GM23338 (cell line): ENCODE measurements at regions not wholly inside any gene's neighbourhood (a gene's known extent, or its start where the extent isn't known, plus 50 kb on each side); places are given as distances from the start of the nearest gene placed in this dataset.

Source experiments
- ATAC-seq: fragments of 200-7000 bp; cut with Tn5 transposase; 3 replicates; pipeline ENCODE4 v1.9.1; 2020
- DNase-seq: peaks from one replicate; pipeline ENCODE4 v3.0.0-alpha.2; 2015; ENCODE audit warnings: low spot score
- H2AFZ ChIP-seq: fragments of 200-600 bp; sonication (generic); 2 replicates; pipeline ENCODE4 v1.8.0; 2016; ENCODE audit warnings: antibody characterized with exemption, mild to moderate bottlenecking, moderate library complexity
- H3F3A ChIP-seq: fragments of 200-600 bp; sonication (generic); replicated peaks from 2 replicates; pipeline ENCODE4 v1.8.0; 2017; ENCODE audit warnings: antibody characterized with exemption, mixed run types, low read depth
- H3K27ac ChIP-seq: fragments of 200-600 bp; sonication (generic); 2 replicates; pipeline ENCODE4 v1.6.1; 2016; ENCODE audit warnings: low read depth
- H3K27me3 ChIP-seq: fragments of 200-600 bp; sonication (generic); 2 replicates; pipeline ENCODE4 v1.8.0; 2016; ENCODE audit warnings: mild to moderate bottlenecking, mixed run types, moderate library complexity; ENCODE audit not compliant: insufficient read depth
- H3K36me3 ChIP-seq: fragments of 200-600 bp; sonication (generic); 2 replicates; pipeline ENCODE4 v1.8.0; 2016; ENCODE audit warnings: mild to moderate bottlenecking; ENCODE audit not compliant: insufficient read depth
- H3K4me1 ChIP-seq: fragments of 200-600 bp; sonication (generic); 2 replicates; pipeline ENCODE4 v1.8.0; 2016; ENCODE audit warnings: mild to moderate bottlenecking, moderate library complexity; ENCODE audit not compliant: insufficient read depth
- H3K4me2 ChIP-seq: fragments of 200-600 bp; sonication (generic); 2 replicates; pipeline ENCODE4 v1.7.1; 2017; ENCODE audit warnings: mixed run types
- H3K4me3 ChIP-seq: fragments of 200-600 bp; sonication (generic); 2 replicates; pipeline ENCODE4 v1.6.1; 2016; ENCODE audit warnings: mixed run types
- H3K79me2 ChIP-seq: fragments of 200-600 bp; sonication (generic); replicated peaks from 2 replicates; pipeline ENCODE4 v1.8.0; 2017; ENCODE audit warnings: mild to moderate bottlenecking; ENCODE audit not compliant: insufficient read depth
- H3K9me2 ChIP-seq: fragments of 200-600 bp; sonication (generic); 2 replicates; pipeline ENCODE4 v1.8.0; 2017; ENCODE audit not compliant: insufficient read depth
- H4K20me1 ChIP-seq: fragments of 200-600 bp; sonication (generic); replicated peaks from 2 replicates; pipeline ENCODE4 v1.8.0; 2017; ENCODE audit warnings: mild to moderate bottlenecking; ENCODE audit not compliant: insufficient read depth
- H3K27ac Mint-ChIP-seq: 2 replicates; pipeline ENCODE4 v1.8.0; 2020; ENCODE audit warnings: inconsistent platforms, mild to moderate bottlenecking, moderate library complexity, mixed read lengths
- H3K27me3 Mint-ChIP-seq: 3 replicates; pipeline ENCODE4 v1.8.0; 2022; ENCODE audit warnings: low read depth, mild to moderate bottlenecking, moderate library complexity, mixed read lengths, inconsistent platforms; ENCODE audit not compliant: insufficient read depth, poor library complexity
- H3K36me3 Mint-ChIP-seq: 3 replicates; pipeline ENCODE4 v1.8.0; 2021; ENCODE audit warnings: low read depth, mild to moderate bottlenecking, inconsistent platforms, moderate library complexity, mixed read lengths
- H3K4me1 Mint-ChIP-seq: 3 replicates; pipeline ENCODE4 v1.8.0; 2020; ENCODE audit warnings: mild to moderate bottlenecking, inconsistent platforms, mixed read lengths
- H3K4me3 Mint-ChIP-seq: 3 replicates; pipeline ENCODE4 v1.8.0; 2021; ENCODE audit warnings: moderate library complexity, mild to moderate bottlenecking, inconsistent platforms, mixed read lengths
- H3K9me3 Mint-ChIP-seq: 3 replicates; pipeline ENCODE4 v1.8.0; 2020; ENCODE audit warnings: moderate library complexity, mild to moderate bottlenecking, inconsistent platforms, mixed read lengths
- CREB1 ChIP-seq: fragments of 250-450 bp; sonication (Bioruptor Pico); IDR thresholded peaks from 2 replicates; pipeline ENCODE4 v1.5.0; 2020; ENCODE audit warnings: low read depth, mild to moderate bottlenecking, moderate library complexity
- EZH2 ChIP-seq: fragments of 200-600 bp; sonication (generic); IDR thresholded peaks from one replicate; pipeline ENCODE4 v1.8.0; 2017; ENCODE audit warnings: antibody characterized with exemption, mild to moderate bottlenecking, low read depth; ENCODE audit not compliant: unreplicated experiment
- EZH2phosphoT487 ChIP-seq: fragments of 200-600 bp; sonication (generic); IDR thresholded peaks from one replicate; pipeline ENCODE4 v1.8.1; 2018; ENCODE audit warnings: antibody characterized with exemption; ENCODE audit not compliant: unreplicated experiment
- JUNB ChIP-seq: IDR thresholded peaks from one replicate; pipeline ENCODE4 v1.6.1; 2016; ENCODE audit warnings: antibody characterized with exemption; ENCODE audit not compliant: unreplicated experiment
- NANOG ChIP-seq: IDR thresholded peaks from 2 replicates; pipeline ENCODE4 v1.6.1; 2016; ENCODE audit warnings: antibody characterized with exemption, borderline replicate concordance
- POLR2AphosphoS5 ChIP-seq: IDR thresholded peaks from 2 replicates; pipeline ENCODE4 v1.6.1; 2016; ENCODE audit warnings: antibody characterized with exemption, low read depth
- STAT1 ChIP-seq: IDR thresholded peaks from one replicate; pipeline ENCODE4 v1.6.1; 2016; ENCODE audit warnings: antibody characterized with exemption; ENCODE audit not compliant: unreplicated experiment
- ZNF114 ChIP-seq: fragments of 250-450 bp; sonication (Bioruptor Pico); IDR thresholded peaks from 2 replicates; pipeline ENCODE4 v1.5.0; 2020; ENCODE audit warnings: mild to moderate bottlenecking, moderate library complexity
- ZNF331 ChIP-seq: fragments of 250-450 bp; sonication (Bioruptor Pico); IDR thresholded peaks from 2 replicates; pipeline ENCODE4 v1.5.0; 2020; ENCODE audit warnings: low read depth, mild to moderate bottlenecking, moderate library complexity
- TF ChIP-seq, protein P1 (sequence below): IDR thresholded peaks from 2 replicates; pipeline ENCODE4 v1.6.1; 2016; ENCODE audit warnings: antibody characterized with exemption
- TF ChIP-seq, protein P2 (sequence below), 2 experiments: fragments of 200-600 bp in 1 of 2; sonication (generic) in 1 of 2; conservative IDR thresholded peaks; 2 replicates each; pipeline versions ENCODE4 v1.5.1 to v1.6.1; 2016 to 2017; ENCODE audit warnings: antibody characterized with exemption in 2 of 2, low read depth in 2 of 2, mild to moderate bottlenecking in 2 of 2, moderate library complexity in 1 of 2
- TF ChIP-seq, protein P3 (sequence below): fragments of 250-450 bp; sonication (Bioruptor Pico); IDR thresholded peaks from 2 replicates; pipeline ENCODE4 v1.5.0; 2020; ENCODE audit warnings: mild to moderate bottlenecking, moderate library complexity
- TF ChIP-seq, protein P4 (sequence below): IDR thresholded peaks from one replicate; pipeline ENCODE4 v1.6.1; 2018; ENCODE audit warnings: antibody characterized with exemption; ENCODE audit not compliant: unreplicated experiment

DNA sequence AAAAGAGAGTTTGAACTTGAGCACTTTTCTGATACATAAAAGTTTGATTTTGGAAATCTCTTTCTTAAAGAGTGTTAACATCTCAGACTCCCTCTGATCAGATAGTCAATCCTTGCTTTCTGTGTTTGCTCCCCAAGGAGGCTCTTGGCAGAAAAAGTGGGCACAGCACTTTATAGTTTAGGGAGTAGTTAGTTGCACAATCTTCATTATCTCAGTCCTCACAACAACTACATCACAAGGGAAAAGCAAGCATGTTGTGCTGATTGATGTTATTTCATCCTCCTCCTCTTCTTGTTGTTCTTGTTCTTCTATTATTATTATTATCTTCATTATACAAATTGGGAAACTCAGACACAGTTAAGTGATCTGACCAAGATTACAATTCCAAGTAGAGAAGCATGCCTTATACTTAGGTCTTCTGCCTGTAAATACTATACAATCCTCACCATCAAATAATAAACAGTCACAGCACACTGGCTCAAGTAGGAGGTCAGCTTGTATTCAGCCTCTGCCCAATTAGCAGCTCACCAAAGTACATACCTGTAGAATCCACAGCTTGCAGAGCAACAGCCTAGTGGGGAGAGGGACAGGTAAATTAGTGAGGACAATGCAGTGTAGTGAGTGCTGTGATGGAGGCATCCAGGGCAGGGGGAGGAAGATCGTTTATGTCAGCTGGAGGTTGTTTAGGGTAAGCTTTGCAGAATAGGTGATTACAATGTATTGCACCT lies 304.1 kb upstream of the MME start:
- H3K4me3 ChIP-seq: no peak overlapping the region
- no peaks in the 10 kb centered on the region for H3F3A ChIP-seq
- Mint-ChIP-seq H3K4me1 (peaks cover 14% of the 10 kb centered on the region; the same call in 2 of the 3 replicates), H3K27ac (no peak overlapping the region), H3K4me3 (peak overlapping the region; percentile 14; the same call in 1 of the 3 replicates), H3K27me3 (no peaks in the 10 kb centered on the region), H3K36me3 (no peaks in the 10 kb centered on the region), H3K9me3 (no peaks in the 10 kb centered on the region; the same call in 2 of the 3 replicates)
- no peak overlapping the region for H2AFZ ChIP-seq
- H3K9me2 ChIP-seq: no peaks in the 10 kb centered on the region; the same call in 1 of the 2 replicates
- H3K4me1 ChIP-seq: peaks cover 12% of the 10 kb centered on the region; the same call in 1 of the 2 replicates
- no peaks in the 10 kb centered on the region for H3K36me3 ChIP-seq
- H3K79me2 ChIP-seq: no peaks in the 10 kb centered on the region
- H3K4me2 ChIP-seq: no peak overlapping the region
- DNase-seq (no peak), ATAC-seq (peak; percentile 90)
- TF ChIP-seq STAT1: no peak
- no peak for TF ChIP-seq NANOG
- TF ChIP-seq, protein P1, sequence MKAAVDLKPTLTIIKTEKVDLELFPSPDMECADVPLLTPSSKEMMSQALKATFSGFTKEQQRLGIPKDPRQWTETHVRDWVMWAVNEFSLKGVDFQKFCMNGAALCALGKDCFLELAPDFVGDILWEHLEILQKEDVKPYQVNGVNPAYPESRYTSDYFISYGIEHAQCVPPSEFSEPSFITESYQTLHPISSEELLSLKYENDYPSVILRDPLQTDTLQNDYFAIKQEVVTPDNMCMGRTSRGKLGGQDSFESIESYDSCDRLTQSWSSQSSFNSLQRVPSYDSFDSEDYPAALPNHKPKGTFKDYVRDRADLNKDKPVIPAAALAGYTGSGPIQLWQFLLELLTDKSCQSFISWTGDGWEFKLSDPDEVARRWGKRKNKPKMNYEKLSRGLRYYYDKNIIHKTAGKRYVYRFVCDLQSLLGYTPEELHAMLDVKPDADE: no peak
- TF ChIP-seq CREB1: no peak
- TF ChIP-seq, protein P2, sequence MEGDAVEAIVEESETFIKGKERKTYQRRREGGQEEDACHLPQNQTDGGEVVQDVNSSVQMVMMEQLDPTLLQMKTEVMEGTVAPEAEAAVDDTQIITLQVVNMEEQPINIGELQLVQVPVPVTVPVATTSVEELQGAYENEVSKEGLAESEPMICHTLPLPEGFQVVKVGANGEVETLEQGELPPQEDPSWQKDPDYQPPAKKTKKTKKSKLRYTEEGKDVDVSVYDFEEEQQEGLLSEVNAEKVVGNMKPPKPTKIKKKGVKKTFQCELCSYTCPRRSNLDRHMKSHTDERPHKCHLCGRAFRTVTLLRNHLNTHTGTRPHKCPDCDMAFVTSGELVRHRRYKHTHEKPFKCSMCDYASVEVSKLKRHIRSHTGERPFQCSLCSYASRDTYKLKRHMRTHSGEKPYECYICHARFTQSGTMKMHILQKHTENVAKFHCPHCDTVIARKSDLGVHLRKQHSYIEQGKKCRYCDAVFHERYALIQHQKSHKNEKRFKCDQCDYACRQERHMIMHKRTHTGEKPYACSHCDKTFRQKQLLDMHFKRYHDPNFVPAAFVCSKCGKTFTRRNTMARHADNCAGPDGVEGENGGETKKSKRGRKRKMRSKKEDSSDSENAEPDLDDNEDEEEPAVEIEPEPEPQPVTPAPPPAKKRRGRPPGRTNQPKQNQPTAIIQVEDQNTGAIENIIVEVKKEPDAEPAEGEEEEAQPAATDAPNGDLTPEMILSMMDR (conservative IDR thresholded peaks at IDR 0.05; ENCODE audit: low read depth in 2 of 2): no peak
- TF ChIP-seq ZNF114 (CRISPR knock-in tag): no peak
- TF ChIP-seq POLR2AphosphoS5: no peak
- no peak for TF ChIP-seq JUNB
- TF ChIP-seq, protein P3, sequence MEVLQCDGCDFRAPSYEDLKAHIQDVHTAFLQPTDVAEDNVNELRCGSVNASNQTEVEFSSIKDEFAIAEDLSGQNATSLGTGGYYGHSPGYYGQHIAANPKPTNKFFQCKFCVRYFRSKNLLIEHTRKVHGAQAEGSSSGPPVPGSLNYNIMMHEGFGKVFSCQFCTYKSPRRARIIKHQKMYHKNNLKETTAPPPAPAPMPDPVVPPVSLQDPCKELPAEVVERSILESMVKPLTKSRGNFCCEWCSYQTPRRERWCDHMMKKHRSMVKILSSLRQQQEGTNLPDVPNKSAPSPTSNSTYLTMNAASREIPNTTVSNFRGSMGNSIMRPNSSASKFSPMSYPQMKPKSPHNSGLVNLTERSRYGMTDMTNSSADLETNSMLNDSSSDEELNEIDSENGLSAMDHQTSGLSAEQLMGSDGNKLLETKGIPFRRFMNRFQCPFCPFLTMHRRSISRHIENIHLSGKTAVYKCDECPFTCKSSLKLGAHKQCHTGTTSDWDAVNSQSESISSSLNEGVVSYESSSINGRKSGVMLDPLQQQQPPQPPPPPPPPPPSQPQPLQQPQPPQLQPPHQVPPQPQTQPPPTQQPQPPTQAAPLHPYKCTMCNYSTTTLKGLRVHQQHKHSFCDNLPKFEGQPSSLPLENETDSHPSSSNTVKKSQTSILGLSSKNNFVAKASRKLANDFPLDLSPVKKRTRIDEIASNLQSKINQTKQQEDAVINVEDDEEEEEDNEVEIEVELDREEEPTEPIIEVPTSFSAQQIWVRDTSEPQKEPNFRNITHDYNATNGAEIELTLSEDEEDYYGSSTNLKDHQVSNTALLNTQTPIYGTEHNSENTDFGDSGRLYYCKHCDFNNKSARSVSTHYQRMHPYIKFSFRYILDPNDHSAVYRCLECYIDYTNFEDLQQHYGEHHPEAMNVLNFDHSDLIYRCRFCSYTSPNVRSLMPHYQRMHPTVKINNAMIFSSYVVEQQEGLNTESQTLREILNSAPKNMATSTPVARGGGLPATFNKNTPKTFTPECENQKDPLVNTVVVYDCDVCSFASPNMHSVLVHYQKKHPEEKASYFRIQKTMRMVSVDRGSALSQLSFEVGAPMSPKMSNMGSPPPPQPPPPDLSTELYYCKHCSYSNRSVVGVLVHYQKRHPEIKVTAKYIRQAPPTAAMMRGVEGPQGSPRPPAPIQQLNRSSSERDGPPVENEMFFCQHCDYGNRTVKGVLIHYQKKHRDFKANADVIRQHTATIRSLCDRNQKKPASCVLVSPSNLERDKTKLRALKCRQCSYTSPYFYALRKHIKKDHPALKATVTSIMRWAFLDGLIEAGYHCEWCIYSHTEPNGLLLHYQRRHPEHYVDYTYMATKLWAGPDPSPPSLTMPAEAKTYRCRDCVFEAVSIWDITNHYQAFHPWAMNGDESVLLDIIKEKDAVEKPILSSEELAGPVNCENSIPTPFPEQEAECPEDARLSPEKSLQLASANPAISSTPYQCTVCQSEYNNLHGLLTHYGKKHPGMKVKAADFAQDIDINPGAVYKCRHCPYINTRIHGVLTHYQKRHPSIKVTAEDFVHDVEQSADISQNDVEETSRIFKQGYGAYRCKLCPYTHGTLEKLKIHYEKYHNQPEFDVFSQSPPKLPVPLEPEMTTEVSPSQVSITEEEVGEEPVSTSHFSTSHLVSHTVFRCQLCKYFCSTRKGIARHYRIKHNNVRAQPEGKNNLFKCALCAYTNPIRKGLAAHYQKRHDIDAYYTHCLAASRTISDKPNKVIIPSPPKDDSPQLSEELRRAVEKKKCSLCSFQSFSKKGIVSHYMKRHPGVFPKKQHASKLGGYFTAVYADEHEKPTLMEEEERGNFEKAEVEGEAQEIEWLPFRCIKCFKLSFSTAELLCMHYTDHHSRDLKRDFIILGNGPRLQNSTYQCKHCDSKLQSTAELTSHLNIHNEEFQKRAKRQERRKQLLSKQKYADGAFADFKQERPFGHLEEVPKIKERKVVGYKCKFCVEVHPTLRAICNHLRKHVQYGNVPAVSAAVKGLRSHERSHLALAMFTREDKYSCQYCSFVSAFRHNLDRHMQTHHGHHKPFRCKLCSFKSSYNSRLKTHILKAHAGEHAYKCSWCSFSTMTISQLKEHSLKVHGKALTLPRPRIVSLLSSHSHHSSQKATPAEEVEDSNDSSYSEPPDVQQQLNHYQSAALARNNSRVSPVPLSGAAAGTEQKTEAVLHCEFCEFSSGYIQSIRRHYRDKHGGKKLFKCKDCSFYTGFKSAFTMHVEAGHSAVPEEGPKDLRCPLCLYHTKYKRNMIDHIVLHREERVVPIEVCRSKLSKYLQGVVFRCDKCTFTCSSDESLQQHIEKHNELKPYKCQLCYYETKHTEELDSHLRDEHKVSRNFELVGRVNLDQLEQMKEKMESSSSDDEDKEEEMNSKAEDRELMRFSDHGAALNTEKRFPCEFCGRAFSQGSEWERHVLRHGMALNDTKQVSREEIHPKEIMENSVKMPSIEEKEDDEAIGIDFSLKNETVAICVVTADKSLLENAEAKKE: no peak
- TF ChIP-seq EZH2: no peak
- TF ChIP-seq EZH2phosphoT487: no peak
- no peak for TF ChIP-seq ZNF331 (CRISPR knock-in tag)
- TF ChIP-seq, protein P4, sequence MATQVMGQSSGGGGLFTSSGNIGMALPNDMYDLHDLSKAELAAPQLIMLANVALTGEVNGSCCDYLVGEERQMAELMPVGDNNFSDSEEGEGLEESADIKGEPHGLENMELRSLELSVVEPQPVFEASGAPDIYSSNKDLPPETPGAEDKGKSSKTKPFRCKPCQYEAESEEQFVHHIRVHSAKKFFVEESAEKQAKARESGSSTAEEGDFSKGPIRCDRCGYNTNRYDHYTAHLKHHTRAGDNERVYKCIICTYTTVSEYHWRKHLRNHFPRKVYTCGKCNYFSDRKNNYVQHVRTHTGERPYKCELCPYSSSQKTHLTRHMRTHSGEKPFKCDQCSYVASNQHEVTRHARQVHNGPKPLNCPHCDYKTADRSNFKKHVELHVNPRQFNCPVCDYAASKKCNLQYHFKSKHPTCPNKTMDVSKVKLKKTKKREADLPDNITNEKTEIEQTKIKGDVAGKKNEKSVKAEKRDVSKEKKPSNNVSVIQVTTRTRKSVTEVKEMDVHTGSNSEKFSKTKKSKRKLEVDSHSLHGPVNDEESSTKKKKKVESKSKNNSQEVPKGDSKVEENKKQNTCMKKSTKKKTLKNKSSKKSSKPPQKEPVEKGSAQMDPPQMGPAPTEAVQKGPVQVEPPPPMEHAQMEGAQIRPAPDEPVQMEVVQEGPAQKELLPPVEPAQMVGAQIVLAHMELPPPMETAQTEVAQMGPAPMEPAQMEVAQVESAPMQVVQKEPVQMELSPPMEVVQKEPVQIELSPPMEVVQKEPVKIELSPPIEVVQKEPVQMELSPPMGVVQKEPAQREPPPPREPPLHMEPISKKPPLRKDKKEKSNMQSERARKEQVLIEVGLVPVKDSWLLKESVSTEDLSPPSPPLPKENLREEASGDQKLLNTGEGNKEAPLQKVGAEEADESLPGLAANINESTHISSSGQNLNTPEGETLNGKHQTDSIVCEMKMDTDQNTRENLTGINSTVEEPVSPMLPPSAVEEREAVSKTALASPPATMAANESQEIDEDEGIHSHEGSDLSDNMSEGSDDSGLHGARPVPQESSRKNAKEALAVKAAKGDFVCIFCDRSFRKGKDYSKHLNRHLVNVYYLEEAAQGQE: no peak
- H4K20me1 ChIP-seq: no peaks in the 10 kb centered on the region
- no peak overlapping the region for H3K27ac ChIP-seq
- H3K27me3 ChIP-seq: no peaks in the 10 kb centered on the region
